ENCODE measurements at regions not wholly inside any gene's neighbourhood (a gene's known extent, or its start where the extent isn't known, plus 50 kb on each side); places are given as distances from the start of the nearest gene placed in this dataset.

GRCh38 chr5:135776457-135776856 is 58.0 kb upstream of the SLC25A48 start:
- TF ChIP-seq EGR1 (IDR thresholded peaks at IDR 0.05; ENCODE audit: low read depth in 2 of 2) (no peak), GABPA (IDR thresholded peaks at IDR 0.05 in 1 of 2, conservative IDR thresholded peaks at IDR 0.05 in 1 of 2) (no peak), REST (IDR thresholded peaks at IDR 0.05) (no peak), RAD21 (IDR thresholded peaks at IDR 0.05) (no peak), SP1 (IDR thresholded peaks at IDR 0.05) (no peak), ATF3 (IDR thresholded peaks at IDR 0.05) (no peak), TAF1 (conservative IDR thresholded peaks at IDR 0.05) (no peak), FOXA1 (IDR thresholded peaks at IDR 0.05) (no peak), JUND (IDR thresholded peaks at IDR 0.05) (no peak), MAX (IDR thresholded peaks at IDR 0.05) (no peak), YY1 (IDR thresholded peaks at IDR 0.05) (no peak), NR2F2 (IDR thresholded peaks at IDR 0.05) (no peak)
- TF ChIP-seq, protein P1, sequence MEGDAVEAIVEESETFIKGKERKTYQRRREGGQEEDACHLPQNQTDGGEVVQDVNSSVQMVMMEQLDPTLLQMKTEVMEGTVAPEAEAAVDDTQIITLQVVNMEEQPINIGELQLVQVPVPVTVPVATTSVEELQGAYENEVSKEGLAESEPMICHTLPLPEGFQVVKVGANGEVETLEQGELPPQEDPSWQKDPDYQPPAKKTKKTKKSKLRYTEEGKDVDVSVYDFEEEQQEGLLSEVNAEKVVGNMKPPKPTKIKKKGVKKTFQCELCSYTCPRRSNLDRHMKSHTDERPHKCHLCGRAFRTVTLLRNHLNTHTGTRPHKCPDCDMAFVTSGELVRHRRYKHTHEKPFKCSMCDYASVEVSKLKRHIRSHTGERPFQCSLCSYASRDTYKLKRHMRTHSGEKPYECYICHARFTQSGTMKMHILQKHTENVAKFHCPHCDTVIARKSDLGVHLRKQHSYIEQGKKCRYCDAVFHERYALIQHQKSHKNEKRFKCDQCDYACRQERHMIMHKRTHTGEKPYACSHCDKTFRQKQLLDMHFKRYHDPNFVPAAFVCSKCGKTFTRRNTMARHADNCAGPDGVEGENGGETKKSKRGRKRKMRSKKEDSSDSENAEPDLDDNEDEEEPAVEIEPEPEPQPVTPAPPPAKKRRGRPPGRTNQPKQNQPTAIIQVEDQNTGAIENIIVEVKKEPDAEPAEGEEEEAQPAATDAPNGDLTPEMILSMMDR (IDR thresholded peaks at IDR 0.05; ENCODE audit: low read depth, low read length, missing input control): no peak
- TF ChIP-seq, protein P2, sequence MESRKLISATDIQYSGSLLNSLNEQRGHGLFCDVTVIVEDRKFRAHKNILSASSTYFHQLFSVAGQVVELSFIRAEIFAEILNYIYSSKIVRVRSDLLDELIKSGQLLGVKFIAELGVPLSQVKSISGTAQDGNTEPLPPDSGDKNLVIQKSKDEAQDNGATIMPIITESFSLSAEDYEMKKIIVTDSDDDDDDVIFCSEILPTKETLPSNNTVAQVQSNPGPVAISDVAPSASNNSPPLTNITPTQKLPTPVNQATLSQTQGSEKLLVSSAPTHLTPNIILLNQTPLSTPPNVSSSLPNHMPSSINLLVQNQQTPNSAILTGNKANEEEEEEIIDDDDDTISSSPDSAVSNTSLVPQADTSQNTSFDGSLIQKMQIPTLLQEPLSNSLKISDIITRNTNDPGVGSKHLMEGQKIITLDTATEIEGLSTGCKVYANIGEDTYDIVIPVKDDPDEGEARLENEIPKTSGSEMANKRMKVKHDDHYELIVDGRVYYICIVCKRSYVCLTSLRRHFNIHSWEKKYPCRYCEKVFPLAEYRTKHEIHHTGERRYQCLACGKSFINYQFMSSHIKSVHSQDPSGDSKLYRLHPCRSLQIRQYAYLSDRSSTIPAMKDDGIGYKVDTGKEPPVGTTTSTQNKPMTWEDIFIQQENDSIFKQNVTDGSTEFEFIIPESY (IDR thresholded peaks at IDR 0.05): no peak

Data from liver (tissue), 3 donors.